ENCODE measurements at regions not wholly inside any gene's neighbourhood (a gene's known extent, or its start where the extent isn't known, plus 50 kb on each side); places are given as distances from the start of the nearest gene placed in this dataset.
"Not testable (repeated sequence)": the region's sequence is repeated elsewhere in the genome, so short reads cannot be mapped to it uniquely, and the experiment has no call there.

- Histone ChIP-seq H3K4me3 (ENCODE audit: low read length in 3 of 3) (no peak overlapping the region), H3K27ac (ENCODE audit: low read depth, low read length) (no peak overlapping the region), H3K4me1 (ENCODE audit: control insufficient read depth in 3 of 3, insufficient read depth in 3 of 3, low read length in 3 of 3) (no peaks in the 10 kb centered on the region)
Observed at GRCh38 chr16:88170528-88170991, 212.2 kb upstream of the ZNF469 start.

GRCh38 chr16:88171126-88171525 is 211.6 kb upstream of the ZNF469 start:
- not testable (repeated sequence) for H3K27ac ChIP-seq (ENCODE audit: low read depth, low read length); H3K9ac ChIP-seq (ENCODE audit: low read depth in 1 of 3, low read length in 3 of 3); H3K4me1 ChIP-seq (ENCODE audit: control insufficient read depth in 3 of 3, insufficient read depth in 3 of 3, low read length in 3 of 3); H3K36me3 ChIP-seq (ENCODE audit: control insufficient read depth in 3 of 3, insufficient read depth in 3 of 3, low read length in 3 of 3); H3K9me3 ChIP-seq (ENCODE audit: control insufficient read depth in 3 of 3, low read length in 3 of 3); H3K4me3 ChIP-seq (ENCODE audit: low read length in 3 of 3)
- peaks cover 0 to 14% (median 14%) of the 10 kb centered on the region in 3 donors for H3K27me3 ChIP-seq (ENCODE audit: control insufficient read depth in 3 of 3, insufficient read depth in 3 of 3, low read length in 3 of 3)

More at GRCh38 chr16:88170528-88170991, 212.2 kb upstream of the ZNF469 start:
- Histone ChIP-seq H3K36me3 (ENCODE audit: control insufficient read depth in 3 of 3, insufficient read depth in 3 of 3, low read length in 3 of 3) (no peaks in the 10 kb centered on the region), H3K9ac (ENCODE audit: low read depth in 1 of 3, low read length in 3 of 3) (no peak overlapping the region), H3K9me3 (ENCODE audit: control insufficient read depth in 3 of 3, low read length in 3 of 3) (no peaks in the 10 kb centered on the region), H3K27me3 (ENCODE audit: control insufficient read depth in 3 of 3, insufficient read depth in 3 of 3, low read length in 3 of 3) (peaks cover 0 to 14% (median 14%) of the 10 kb centered on the region in 3 donors)

GRCh38 chr16:88176184-88176583 is 206.6 kb upstream of the ZNF469 start:
- H3K4me3 ChIP-seq (ENCODE audit: low read length in 3 of 3); H3K27ac ChIP-seq (ENCODE audit: low read depth, low read length); H3K9ac ChIP-seq (ENCODE audit: low read depth in 1 of 3, low read length in 3 of 3); H3K4me1 ChIP-seq (ENCODE audit: control insufficient read depth in 3 of 3, insufficient read depth in 3 of 3, low read length in 3 of 3); H3K36me3 ChIP-seq (ENCODE audit: control insufficient read depth in 3 of 3, insufficient read depth in 3 of 3, low read length in 3 of 3); H3K9me3 ChIP-seq (ENCODE audit: control insufficient read depth in 3 of 3, low read length in 3 of 3); H3K27me3 ChIP-seq (ENCODE audit: control insufficient read depth in 3 of 3, insufficient read depth in 3 of 3, low read length in 3 of 3): not testable (repeated sequence)

DNA sequence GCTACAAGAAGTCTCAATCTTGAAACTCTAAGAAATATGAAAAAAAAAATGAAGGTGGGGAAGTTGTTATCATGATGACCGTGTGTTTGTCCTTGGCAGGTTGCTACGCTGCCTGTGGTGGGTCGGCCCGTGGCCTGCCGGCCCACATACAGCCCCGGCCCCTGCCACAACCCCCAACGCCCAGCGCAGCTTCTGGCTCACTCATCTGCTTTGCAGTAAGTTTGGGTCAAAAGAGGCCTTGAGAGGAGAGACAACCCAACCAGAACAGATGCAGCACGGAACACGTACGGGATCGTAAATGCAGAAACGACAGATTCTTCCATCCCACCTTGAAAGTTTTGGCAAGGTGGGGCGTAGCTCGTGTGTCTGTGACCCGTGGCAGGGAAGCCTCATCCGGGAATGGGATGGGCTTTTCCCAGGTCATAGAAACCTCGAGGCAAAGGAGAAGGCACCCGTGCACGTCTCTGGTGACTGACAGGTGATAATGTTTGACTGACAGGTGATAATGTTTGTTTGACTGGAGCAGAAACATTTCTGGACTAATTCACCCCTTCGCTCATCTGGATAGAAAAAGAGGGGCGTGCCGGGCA is 206.1 kb upstream of the ZNF469 start:
- H3K27ac ChIP-seq (ENCODE audit: low read depth, low read length); H3K4me1 ChIP-seq (ENCODE audit: control insufficient read depth in 3 of 3, insufficient read depth in 3 of 3, low read length in 3 of 3); H3K36me3 ChIP-seq (ENCODE audit: control insufficient read depth in 3 of 3, insufficient read depth in 3 of 3, low read length in 3 of 3); H3K4me3 ChIP-seq (ENCODE audit: low read length in 3 of 3); H3K9ac ChIP-seq (ENCODE audit: low read depth in 1 of 3, low read length in 3 of 3); H3K27me3 ChIP-seq (ENCODE audit: control insufficient read depth in 3 of 3, insufficient read depth in 3 of 3, low read length in 3 of 3); H3K9me3 ChIP-seq (ENCODE audit: control insufficient read depth in 3 of 3, low read length in 3 of 3): not testable (repeated sequence)

GRCh38 chr16:88178251-88178650 is 204.5 kb upstream of the ZNF469 start:
- not testable (repeated sequence) for H3K9ac ChIP-seq (ENCODE audit: low read depth in 1 of 3, low read length in 3 of 3); H3K4me3 ChIP-seq (ENCODE audit: low read length in 3 of 3); H3K27me3 ChIP-seq (ENCODE audit: control insufficient read depth in 3 of 3, insufficient read depth in 3 of 3, low read length in 3 of 3); H3K27ac ChIP-seq (ENCODE audit: low read depth, low read length); H3K9me3 ChIP-seq (ENCODE audit: control insufficient read depth in 3 of 3, low read length in 3 of 3); H3K4me1 ChIP-seq (ENCODE audit: control insufficient read depth in 3 of 3, insufficient read depth in 3 of 3, low read length in 3 of 3); H3K36me3 ChIP-seq (ENCODE audit: control insufficient read depth in 3 of 3, insufficient read depth in 3 of 3, low read length in 3 of 3)

DNA sequence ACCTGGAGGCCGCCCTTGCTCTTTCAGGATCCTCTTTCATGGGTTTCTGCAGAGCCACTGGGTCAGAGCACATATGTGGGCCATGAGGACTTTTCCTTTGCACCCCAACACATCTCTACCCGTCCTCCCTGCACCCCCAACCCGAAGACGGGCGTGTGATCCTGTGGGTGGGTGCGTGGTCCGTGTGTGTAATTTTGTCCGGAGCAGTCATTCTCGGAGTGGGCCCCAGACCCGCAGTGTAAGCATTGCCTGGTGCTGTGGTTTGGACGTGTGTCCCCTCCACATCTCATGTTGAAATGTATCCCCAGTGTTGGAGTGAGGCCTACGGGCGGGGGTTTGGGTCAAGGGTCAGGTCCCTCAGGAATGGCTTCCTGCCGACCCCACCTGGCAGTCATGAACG is 203.9 kb upstream of the ZNF469 start:
- H3K9ac ChIP-seq (ENCODE audit: low read depth in 1 of 3, low read length in 3 of 3) = not testable (repeated sequence)

GRCh38 chr16:88182967-88183881 is 199.5 kb upstream of the ZNF469 start:
- not testable (repeated sequence) for H3K27ac ChIP-seq (ENCODE audit: low read depth, low read length); H3K4me3 ChIP-seq (ENCODE audit: low read length in 3 of 3); H3K27me3 ChIP-seq (ENCODE audit: control insufficient read depth in 3 of 3, insufficient read depth in 3 of 3, low read length in 3 of 3); H3K9ac ChIP-seq (ENCODE audit: low read depth in 1 of 3, low read length in 3 of 3); H3K4me1 ChIP-seq (ENCODE audit: control insufficient read depth in 3 of 3, insufficient read depth in 3 of 3, low read length in 3 of 3); H3K9me3 ChIP-seq (ENCODE audit: control insufficient read depth in 3 of 3, low read length in 3 of 3); H3K36me3 ChIP-seq (ENCODE audit: control insufficient read depth in 3 of 3, insufficient read depth in 3 of 3, low read length in 3 of 3)

More for the DNA sequence above, 203.9 kb upstream of the ZNF469 start:
- not testable (repeated sequence) for H3K4me3 ChIP-seq (ENCODE audit: low read length in 3 of 3); H3K27me3 ChIP-seq (ENCODE audit: control insufficient read depth in 3 of 3, insufficient read depth in 3 of 3, low read length in 3 of 3); H3K4me1 ChIP-seq (ENCODE audit: control insufficient read depth in 3 of 3, insufficient read depth in 3 of 3, low read length in 3 of 3); H3K27ac ChIP-seq (ENCODE audit: low read depth, low read length); H3K36me3 ChIP-seq (ENCODE audit: control insufficient read depth in 3 of 3, insufficient read depth in 3 of 3, low read length in 3 of 3); H3K9me3 ChIP-seq (ENCODE audit: control insufficient read depth in 3 of 3, low read length in 3 of 3)

- H3K27me3 ChIP-seq (ENCODE audit: control insufficient read depth in 3 of 3, insufficient read depth in 3 of 3, low read length in 3 of 3); H3K9ac ChIP-seq (ENCODE audit: low read depth in 1 of 3, low read length in 3 of 3); H3K4me1 ChIP-seq (ENCODE audit: control insufficient read depth in 3 of 3, insufficient read depth in 3 of 3, low read length in 3 of 3); H3K9me3 ChIP-seq (ENCODE audit: control insufficient read depth in 3 of 3, low read length in 3 of 3); H3K27ac ChIP-seq (ENCODE audit: low read depth, low read length); H3K4me3 ChIP-seq (ENCODE audit: low read length in 3 of 3); H3K36me3 ChIP-seq (ENCODE audit: control insufficient read depth in 3 of 3, insufficient read depth in 3 of 3, low read length in 3 of 3): not testable (repeated sequence)
Observed at GRCh38 chr16:88184053-88184452, 198.7 kb upstream of the ZNF469 start.

DNA sequence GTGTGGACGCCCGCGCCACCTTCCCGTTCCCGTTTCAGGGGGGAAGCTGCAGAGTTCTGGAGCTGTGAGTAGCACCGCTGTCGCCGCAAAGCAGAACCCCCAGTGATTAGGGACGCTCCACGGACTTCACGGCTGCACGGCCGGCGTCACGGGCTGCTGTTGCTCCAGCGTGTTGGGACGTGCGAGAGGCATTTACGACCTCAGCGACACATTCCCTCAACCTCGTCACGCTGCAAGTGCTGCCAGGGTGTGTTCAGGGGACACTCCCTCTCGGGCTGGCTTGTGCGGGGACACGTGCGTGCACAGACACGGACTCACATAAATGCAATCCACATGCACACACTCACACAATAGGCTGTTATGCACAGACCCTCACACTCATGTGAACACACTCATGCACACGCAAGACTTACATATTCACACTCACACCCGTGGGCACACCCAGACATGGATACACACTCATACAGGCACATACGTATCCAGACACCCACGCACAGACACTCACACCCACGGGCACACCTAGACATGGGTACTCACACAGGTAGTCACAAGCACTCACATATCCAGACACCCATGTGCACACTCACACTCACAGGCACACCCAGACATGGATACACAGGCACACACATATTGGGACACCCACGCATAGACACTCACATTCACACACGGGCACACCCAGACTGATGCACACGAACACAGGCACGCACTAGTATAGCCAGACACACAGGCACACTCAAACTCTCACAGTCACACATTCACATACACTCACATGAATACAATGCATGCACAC is 198.0 kb upstream of the ZNF469 start:
- H3K27ac ChIP-seq (ENCODE audit: low read depth, low read length); H3K4me3 ChIP-seq (ENCODE audit: low read length in 3 of 3); H3K9ac ChIP-seq (ENCODE audit: low read depth in 1 of 3, low read length in 3 of 3); H3K36me3 ChIP-seq (ENCODE audit: control insufficient read depth in 3 of 3, insufficient read depth in 3 of 3, low read length in 3 of 3); H3K9me3 ChIP-seq (ENCODE audit: control insufficient read depth in 3 of 3, low read length in 3 of 3); H3K4me1 ChIP-seq (ENCODE audit: control insufficient read depth in 3 of 3, insufficient read depth in 3 of 3, low read length in 3 of 3); H3K27me3 ChIP-seq (ENCODE audit: control insufficient read depth in 3 of 3, insufficient read depth in 3 of 3, low read length in 3 of 3): not testable (repeated sequence)

DNA sequence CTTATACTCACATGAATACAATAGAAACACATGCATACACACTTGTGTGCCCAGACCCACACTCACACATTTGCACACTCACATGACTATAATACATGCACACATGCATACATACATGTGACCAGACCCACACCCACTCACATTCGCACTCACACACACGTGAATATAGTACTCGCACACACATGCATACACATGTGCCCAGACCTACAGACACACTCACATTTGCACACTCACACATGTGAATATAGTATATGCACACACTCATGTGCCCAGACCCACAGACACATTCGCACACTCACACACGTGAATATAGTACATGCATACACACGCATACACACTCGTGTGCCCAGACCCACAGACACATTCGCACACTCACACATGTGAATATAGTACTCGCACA is 197.4 kb upstream of the ZNF469 start:
- H3K36me3 ChIP-seq (ENCODE audit: control insufficient read depth in 3 of 3, insufficient read depth in 3 of 3, low read length in 3 of 3); H3K9ac ChIP-seq (ENCODE audit: low read depth in 1 of 3, low read length in 3 of 3); H3K4me1 ChIP-seq (ENCODE audit: control insufficient read depth in 3 of 3, insufficient read depth in 3 of 3, low read length in 3 of 3); H3K27me3 ChIP-seq (ENCODE audit: control insufficient read depth in 3 of 3, insufficient read depth in 3 of 3, low read length in 3 of 3); H3K4me3 ChIP-seq (ENCODE audit: low read length in 3 of 3); H3K27ac ChIP-seq (ENCODE audit: low read depth, low read length); H3K9me3 ChIP-seq (ENCODE audit: control insufficient read depth in 3 of 3, low read length in 3 of 3): not testable (repeated sequence)

All from skeletal muscle tissue (tissue), 3 donors.